HepG2 (cell line): ENCODE measurements at regions not wholly inside any gene's neighbourhood (a gene's known extent, or its start where the extent isn't known, plus 50 kb on each side); places are given as distances from the start of the nearest gene placed in this dataset.

Experiments
- CTCF ChIP-seq: sonication (generic); formaldehyde crosslinking; IDR thresholded peaks from 2 replicates; pipeline ENCODE4 v1.5.0; 2020; ENCODE audit warnings: mild to moderate bottlenecking, missing genetic modification reagents, moderate library complexity
- ELK4 ChIP-seq: sonication (generic); formaldehyde crosslinking; IDR thresholded peaks from 2 replicates; pipeline ENCODE4 v1.9.0; 2021; ENCODE audit warnings: missing genetic modification reagents, borderline replicate concordance
- FOXK2 ChIP-seq: fragments of 450-650 bp; IDR thresholded peaks from 2 replicates; pipeline ENCODE4 v1.6.1; 2016
- HINFP ChIP-seq: sonication (generic); formaldehyde crosslinking; IDR thresholded peaks from 2 replicates; pipeline ENCODE4 v1.4.0; 2020; ENCODE audit warnings: low read depth, mild to moderate bottlenecking, missing genetic modification reagents
- JUND ChIP-seq: sonication (generic); formaldehyde crosslinking; IDR thresholded peaks from 2 replicates; pipeline ENCODE4 v1.8.0; 2022; ENCODE audit warnings: mild to moderate bottlenecking, missing genetic modification reagents
- KDM1A ChIP-seq: IDR thresholded peaks from 2 replicates; pipeline ENCODE4 v1.6.1; 2016; ENCODE audit warnings: missing compliant biosample characterization
- NFYB ChIP-seq: sonication (generic); formaldehyde crosslinking; IDR thresholded peaks from 2 replicates; pipeline ENCODE4 v1.4.0; 2020; ENCODE audit warnings: missing genetic modification reagents
- NRL ChIP-seq: sonication (generic); formaldehyde crosslinking; IDR thresholded peaks from 2 replicates; pipeline ENCODE4 v1.5.0; 2020; ENCODE audit warnings: missing genetic modification reagents, mild to moderate bottlenecking, moderate library complexity, borderline replicate concordance
- USF2 ChIP-seq, 2 experiments: sonication (generic) in 1 of 2; formaldehyde crosslinking in 1 of 2; IDR thresholded peaks; 2 replicates each; pipeline versions ENCODE4 v1.5.1 to v1.6.1; 2011 to 2020; ENCODE audit warnings: borderline replicate concordance in 1 of 2, low read depth in 1 of 2, low read length in 1 of 2, mild to moderate bottlenecking in 1 of 2, missing genetic modification reagents in 1 of 2, moderate library complexity in 1 of 2
- ZBTB10 ChIP-seq: sonication (generic); formaldehyde crosslinking; IDR thresholded peaks from 2 replicates; pipeline ENCODE4 v1.4.0; 2020; ENCODE audit warnings: missing genetic modification reagents, borderline replicate concordance
- ZBTB8A ChIP-seq: sonication (generic); formaldehyde crosslinking; IDR thresholded peaks from 2 replicates; pipeline ENCODE4 v1.4.0; 2020; ENCODE audit warnings: mild to moderate bottlenecking, low read depth, missing genetic modification reagents, borderline replicate concordance
- ZNF562 ChIP-seq: sonication (generic); formaldehyde crosslinking; IDR thresholded peaks from 2 replicates; pipeline ENCODE4 v1.8.0; 2022; ENCODE audit warnings: missing genetic modification reagents, borderline replicate concordance
- ZSCAN29 ChIP-seq: sonication (generic); formaldehyde crosslinking; conservative IDR thresholded peaks from 2 replicates; pipeline ENCODE4 v1.4.0; 2020; ENCODE audit warnings: mild to moderate bottlenecking, missing genetic modification reagents
- ZZZ3 ChIP-seq: sonication (generic); formaldehyde crosslinking; IDR thresholded peaks from 2 replicates; pipeline ENCODE4 v1.4.0; 2020; ENCODE audit warnings: missing genetic modification reagents, mild to moderate bottlenecking, borderline replicate concordance

DNA sequence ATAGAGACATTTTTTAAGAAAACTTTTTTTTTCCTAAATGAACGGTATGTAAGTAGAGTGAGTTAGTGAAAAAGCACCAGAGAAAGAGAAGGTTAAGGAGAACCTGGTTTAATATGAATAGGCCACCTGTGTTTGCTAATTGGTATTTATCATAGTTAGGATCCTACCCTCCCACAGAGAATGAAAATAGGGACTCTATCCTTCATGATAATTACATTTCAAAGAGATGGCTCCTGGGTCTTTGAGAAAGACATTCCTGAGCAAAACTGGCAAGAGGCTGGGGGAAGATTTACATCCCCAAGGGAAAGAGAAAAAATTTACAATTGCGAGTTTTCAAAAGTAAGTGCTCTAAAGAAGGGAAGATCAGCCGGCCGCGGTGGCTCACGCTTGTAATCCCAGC is 1284.5 kb downstream of the SLITRK1 start:
- TF ChIP-seq CTCF = no peak
- no peak for TF ChIP-seq ZZZ3
- no peak for TF ChIP-seq JUND (CRISPR knock-in tag)
- TF ChIP-seq NRL (CRISPR knock-in tag) = no peak
- no peak for TF ChIP-seq ZBTB8A (CRISPR knock-in tag)
- no peak for TF ChIP-seq USF2 (IDR thresholded peaks at IDR 0.05; ENCODE audit: low read depth, low read length)
- TF ChIP-seq USF2 (CRISPR knock-in tag; IDR thresholded peaks at IDR 0.05; ENCODE audit: borderline replicate concordance) = no peak
- no peak for TF ChIP-seq ELK4 (CRISPR knock-in tag)
- no peak for TF ChIP-seq ZBTB10
- TF ChIP-seq NFYB (CRISPR knock-in tag) = no peak
- TF ChIP-seq FOXK2 = no peak
- TF ChIP-seq HINFP (CRISPR knock-in tag) = no peak
- TF ChIP-seq ZSCAN29 (CRISPR knock-in tag) = no peak
- TF ChIP-seq ZNF562 (CRISPR knock-in tag) = no peak
- no peak for TF ChIP-seq KDM1A
